OCI-LY7 (cell line): ENCODE measurements at regions not wholly inside any gene's neighbourhood (a gene's known extent, or its start where the extent isn't known, plus 50 kb on each side); places are given as distances from the start of the nearest gene placed in this dataset.

Source experiments
- EZH2phosphoT487 ChIP-seq: fragments of 200-600 bp; sonication (generic); IDR thresholded peaks from 2 replicates; pipeline ENCODE4 v1.6.1; 2018; ENCODE audit warnings: low read depth, borderline replicate concordance, mild to moderate bottlenecking, mixed run types, antibody characterized with exemption, low read length, moderate library complexity, mixed read lengths
- TF ChIP-seq, protein P1 (sequence below): fragments of 200-600 bp; sonication (generic); conservative IDR thresholded peaks from 2 replicates; pipeline ENCODE4 v1.5.1; 2014; ENCODE audit warnings: mild to moderate bottlenecking, antibody characterized with exemption, low read length, moderate library complexity, mixed read lengths

DNA sequence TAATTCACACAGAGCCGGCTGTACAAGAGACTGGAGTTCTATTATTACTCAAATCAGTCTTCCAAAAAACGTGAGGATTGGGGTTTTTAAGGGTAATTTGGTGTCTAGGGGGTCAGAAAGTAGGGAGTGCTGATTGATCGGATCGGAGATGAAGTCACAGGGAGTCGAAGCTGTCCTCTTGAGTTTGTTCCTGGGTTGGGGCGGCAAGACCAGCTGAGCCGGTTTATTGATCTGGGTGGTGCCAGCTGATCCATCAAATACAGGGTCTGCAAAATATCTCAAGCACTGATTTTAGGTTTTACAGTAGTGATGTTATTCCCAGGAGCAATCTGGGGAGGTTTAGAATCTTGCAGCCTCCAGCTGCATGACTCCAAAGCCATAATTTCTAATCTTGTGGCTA lies 262.7 kb downstream of the KCNRG start:
- TF ChIP-seq, protein P1, sequence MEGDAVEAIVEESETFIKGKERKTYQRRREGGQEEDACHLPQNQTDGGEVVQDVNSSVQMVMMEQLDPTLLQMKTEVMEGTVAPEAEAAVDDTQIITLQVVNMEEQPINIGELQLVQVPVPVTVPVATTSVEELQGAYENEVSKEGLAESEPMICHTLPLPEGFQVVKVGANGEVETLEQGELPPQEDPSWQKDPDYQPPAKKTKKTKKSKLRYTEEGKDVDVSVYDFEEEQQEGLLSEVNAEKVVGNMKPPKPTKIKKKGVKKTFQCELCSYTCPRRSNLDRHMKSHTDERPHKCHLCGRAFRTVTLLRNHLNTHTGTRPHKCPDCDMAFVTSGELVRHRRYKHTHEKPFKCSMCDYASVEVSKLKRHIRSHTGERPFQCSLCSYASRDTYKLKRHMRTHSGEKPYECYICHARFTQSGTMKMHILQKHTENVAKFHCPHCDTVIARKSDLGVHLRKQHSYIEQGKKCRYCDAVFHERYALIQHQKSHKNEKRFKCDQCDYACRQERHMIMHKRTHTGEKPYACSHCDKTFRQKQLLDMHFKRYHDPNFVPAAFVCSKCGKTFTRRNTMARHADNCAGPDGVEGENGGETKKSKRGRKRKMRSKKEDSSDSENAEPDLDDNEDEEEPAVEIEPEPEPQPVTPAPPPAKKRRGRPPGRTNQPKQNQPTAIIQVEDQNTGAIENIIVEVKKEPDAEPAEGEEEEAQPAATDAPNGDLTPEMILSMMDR: no peak
- no peak for TF ChIP-seq EZH2phosphoT487
